Activated naive CD4-positive, alpha-beta T cell treated with anti-CD3 and anti-CD28 coated beads for 36 hours (primary cell): ENCODE measurements at regions not wholly inside any gene's neighbourhood (a gene's known extent, or its start where the extent isn't known, plus 50 kb on each side); places are given as distances from the start of the nearest gene placed in this dataset.

Experiments used
- CTCF ChIA-PET: fragments of 350-600 bp; sonication (Branson Sonifier 250); formaldehyde crosslinking; loops from one replicate; lab custom pipeline; 2021; ENCODE audit warnings: antibody characterized with exemption; lab: Charles Lee
- DNase-seq: peaks from one replicate; pipeline ENCODE4 v3.0.0-alpha.2; 2020
- H3K27ac Mint-ChIP-seq: one replicate; pipeline ENCODE4 v1.8.0; 2021; ENCODE audit warnings: mild to moderate bottlenecking, mixed read lengths
- H3K27me3 Mint-ChIP-seq: one replicate; pipeline ENCODE4 v1.8.0; 2021; ENCODE audit warnings: low read depth, mixed read lengths
- H3K36me3 Mint-ChIP-seq: one replicate; pipeline ENCODE4 v1.8.0; 2021; ENCODE audit warnings: low read depth, mixed read lengths
- H3K4me1 Mint-ChIP-seq: one replicate; pipeline ENCODE4 v1.8.0; 2021; ENCODE audit warnings: low read depth, mixed read lengths
- H3K4me3 Mint-ChIP-seq: one replicate; pipeline ENCODE4 v1.8.0; 2021; ENCODE audit warnings: mild to moderate bottlenecking, moderate library complexity, mixed read lengths
- H3K9me3 Mint-ChIP-seq: one replicate; pipeline ENCODE4 v1.8.0; 2021; ENCODE audit warnings: mixed read lengths
- intact Hi-C: fragments of 100-400 bp; cut with micrococcal nuclease; formaldehyde crosslinking; loops from one replicate; pipeline ENCODE4 v1.15.1; 2023

GRCh38 chr1:115184260-115184950, 95.1 kb upstream of the TSPAN2 start:
- Mint-ChIP-seq H3K27me3 (peaks cover 10% of the 10 kb centered on the region), H3K4me3 (no peak overlapping the region), H3K36me3 (no peaks in the 10 kb centered on the region), H3K9me3 (no peaks in the 10 kb centered on the region), H3K4me1 (peaks cover 6% of the 10 kb centered on the region), H3K27ac (peak overlapping the region; percentile 32)
- intact Hi-C loops: loop anchor here (1.0 kb wide), 1 partner anchor 19 kb away; no protein-coding TSS in a partner anchor
- peak; percentile 38 for DNase-seq
- CTCF ChIA-PET: interaction anchor here (3.1 kb wide), 1 partner anchor 45 kb away, joined by 9 read pairs; no protein-coding TSS in a partner anchor

- CTCF ChIA-PET: interaction anchor here (1.0 to 3.1 kb wide), 2 partner anchors 19 to 44 kb away, joined by 3 to 9 read pairs; no protein-coding TSS in a partner anchor
- Mint-ChIP-seq H3K9me3 (no peaks in the 10 kb centered on the region), H3K27me3 (peaks cover 6% of the 10 kb centered on the region), H3K4me3 (no peak overlapping the region), H3K4me1 (peaks cover 6% of the 10 kb centered on the region), H3K27ac (peak overlapping the region; percentile 3), H3K36me3 (no peaks in the 10 kb centered on the region)
- intact Hi-C loops: loop anchor here (1.0 kb wide), 1 partner anchor 18 kb away; no protein-coding TSS in a partner anchor
- no peak for DNase-seq
Observed at GRCh38 chr1:115183721-115184259, 94.5 kb upstream of the TSPAN2 start.

- Mint-ChIP-seq H3K9me3 (no peaks in the 10 kb centered on the region), H3K4me3 (no peak overlapping the region), H3K4me1 (peaks cover 6% of the 10 kb centered on the region), H3K27ac (no peak overlapping the region), H3K27me3 (peaks cover 5% of the 10 kb centered on the region), H3K36me3 (no peaks in the 10 kb centered on the region)
- intact Hi-C loops: no loop called here
- CTCF ChIA-PET: interaction anchor here (0.6 to 3.1 kb wide), 4 partner anchors 19 to 47 kb away, joined by 3 to 9 read pairs (median 3); no protein-coding TSS in a partner anchor
- DNase-seq: peak; percentile 32
Observed at GRCh38 chr1:115183158-115183557, 93.9 kb upstream of the TSPAN2 start.

DNA sequence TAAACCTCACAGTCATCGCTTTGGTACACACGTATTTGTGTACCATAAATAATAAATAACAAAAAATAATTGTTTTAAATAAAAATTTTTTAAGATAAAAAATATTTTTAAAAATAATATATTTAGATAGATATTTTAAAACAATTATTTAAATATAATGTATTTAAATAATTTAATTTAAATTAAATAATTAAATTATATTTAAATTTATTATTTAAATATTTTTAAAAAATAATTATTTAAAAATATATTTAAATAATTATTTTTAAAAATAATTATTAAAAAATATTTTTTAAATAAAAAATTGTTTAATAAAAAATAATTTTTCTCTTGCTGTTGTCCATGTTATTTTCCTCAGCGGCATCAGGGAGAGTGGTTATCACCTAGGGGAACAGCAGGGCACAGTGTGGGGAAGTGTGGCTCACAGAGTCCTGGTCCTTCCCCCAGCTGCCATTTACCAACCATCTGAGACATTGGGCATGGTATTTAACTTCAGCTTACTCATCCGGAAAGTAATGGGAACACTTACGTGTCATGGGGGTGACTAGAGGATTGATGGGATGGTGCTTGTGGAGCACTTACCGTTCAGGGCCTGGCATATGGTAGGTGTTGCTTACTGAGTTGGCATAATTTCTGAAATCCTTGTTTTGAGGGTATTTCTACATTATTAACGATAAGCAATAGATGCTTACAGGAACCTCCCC, 92.9 kb upstream of the TSPAN2 start:
- Mint-ChIP-seq H3K27ac (no peak overlapping the region), H3K9me3 (no peaks in the 10 kb centered on the region), H3K27me3 (peaks cover 5% of the 10 kb centered on the region), H3K36me3 (no peaks in the 10 kb centered on the region), H3K4me1 (peaks cover 6% of the 10 kb centered on the region), H3K4me3 (no peak overlapping the region)
- intact Hi-C loops: no loop called here
- CTCF ChIA-PET: no interaction called here
- no peak for DNase-seq

DNA sequence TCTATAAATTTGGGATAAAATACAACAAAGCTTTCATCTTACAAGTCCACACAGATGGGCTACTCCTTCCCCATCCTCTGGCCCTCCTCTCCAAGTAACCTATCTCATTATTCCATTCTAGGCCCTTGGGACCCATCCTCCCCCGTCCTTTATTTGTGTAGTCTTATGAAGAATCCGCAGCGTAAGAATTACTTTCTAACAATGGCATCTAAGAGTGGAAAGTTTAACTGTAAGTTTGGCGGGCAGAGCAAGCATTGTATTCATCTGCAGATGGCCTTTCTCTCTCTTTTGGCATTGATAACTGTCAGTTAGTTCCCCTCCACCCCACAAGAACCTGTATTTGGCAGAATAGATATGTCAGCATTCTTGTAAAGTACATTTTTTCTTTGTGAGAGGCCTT, 91.9 kb upstream of the TSPAN2 start:
- no peak overlapping the region for H3K4me3 Mint-ChIP-seq
- H3K27ac Mint-ChIP-seq: no peak overlapping the region
- no peaks in the 10 kb centered on the region for H3K36me3 Mint-ChIP-seq
- peaks cover 6% of the 10 kb centered on the region for H3K4me1 Mint-ChIP-seq
- intact Hi-C loops: no loop called here
- CTCF ChIA-PET: interaction anchor here (1.2 kb wide), 1 partner anchor 288 kb away, joined by 3 read pairs; no protein-coding TSS in a partner anchor
- no peak for DNase-seq
- no peaks in the 10 kb centered on the region for H3K27me3 Mint-ChIP-seq
- no peaks in the 10 kb centered on the region for H3K9me3 Mint-ChIP-seq

DNA sequence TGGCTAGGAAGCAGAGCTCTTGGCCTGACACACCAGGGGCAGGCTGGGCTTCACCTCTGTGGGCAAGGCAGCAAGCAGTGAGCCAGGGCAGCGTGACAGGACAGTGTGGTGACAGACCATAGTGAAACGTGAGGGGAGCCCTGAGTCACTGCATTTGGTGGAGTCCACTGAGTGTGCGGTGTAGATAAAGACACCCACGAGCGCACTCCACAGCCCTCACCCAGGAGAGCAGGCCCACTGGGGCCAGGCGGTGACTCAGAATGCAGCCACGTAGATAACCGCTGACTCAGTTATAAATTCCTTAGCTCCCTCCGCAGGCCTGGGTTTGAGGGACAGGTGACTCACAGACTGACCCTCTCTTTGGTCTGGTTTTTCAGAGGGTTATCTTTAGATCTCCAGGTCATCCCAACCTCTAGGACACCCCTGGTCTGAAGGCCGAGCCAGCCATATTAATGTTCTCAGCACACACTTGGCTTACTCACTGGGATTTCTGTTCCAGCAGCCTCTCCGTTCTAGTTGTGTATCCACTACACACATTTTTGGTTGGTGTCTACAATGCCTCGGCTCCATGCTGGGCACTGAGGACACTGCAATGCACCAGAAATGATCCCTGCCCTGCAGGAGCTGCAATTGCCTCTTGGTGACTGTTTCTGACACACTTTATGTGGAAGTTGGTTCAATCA, 90.2 kb upstream of the TSPAN2 start:
- intact Hi-C loops: no loop called here

DNA sequence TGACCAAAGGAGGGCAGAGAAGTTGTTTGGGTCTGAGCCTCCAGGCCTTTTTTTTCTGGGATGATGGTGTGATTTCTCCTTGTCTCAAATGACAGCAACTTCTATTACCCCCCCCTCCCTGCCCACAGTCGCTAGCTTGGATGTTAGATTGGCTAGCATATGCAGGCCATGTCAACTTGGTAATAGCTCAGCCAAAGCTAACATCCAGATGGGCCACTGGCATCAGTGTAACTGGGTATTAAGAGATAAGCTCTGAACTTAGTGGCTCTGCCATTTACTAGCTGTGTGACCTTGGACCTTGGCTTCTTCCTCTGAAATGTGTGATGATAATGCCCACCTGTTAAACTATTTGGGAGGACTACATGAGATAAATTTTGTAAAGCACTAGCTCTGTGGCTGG, 86.9 kb upstream of the TSPAN2 start:
- Mint-ChIP-seq H3K4me1 (no peaks in the 10 kb centered on the region), H3K9me3 (no peaks in the 10 kb centered on the region), H3K4me3 (no peak overlapping the region), H3K27ac (no peak overlapping the region), H3K36me3 (no peaks in the 10 kb centered on the region), H3K27me3 (peaks cover 26% of the 10 kb centered on the region)
- intact Hi-C loops: no loop called here
- no peak for DNase-seq
- CTCF ChIA-PET: interaction anchor here (0.6 to 1.2 kb wide), 3 partner anchors 15 to 144 kb away, joined by 3 to 4 read pairs (median 3); no protein-coding TSS in a partner anchor

More for the DNA sequence above, 90.2 kb upstream of the TSPAN2 start:
- Mint-ChIP-seq H3K9me3 (no peaks in the 10 kb centered on the region), H3K27me3 (peaks cover 8% of the 10 kb centered on the region), H3K4me1 (peaks cover 2% of the 10 kb centered on the region), H3K27ac (no peak overlapping the region), H3K36me3 (no peaks in the 10 kb centered on the region), H3K4me3 (no peak overlapping the region)
- no peak for DNase-seq
- CTCF ChIA-PET: no interaction called here

DNA sequence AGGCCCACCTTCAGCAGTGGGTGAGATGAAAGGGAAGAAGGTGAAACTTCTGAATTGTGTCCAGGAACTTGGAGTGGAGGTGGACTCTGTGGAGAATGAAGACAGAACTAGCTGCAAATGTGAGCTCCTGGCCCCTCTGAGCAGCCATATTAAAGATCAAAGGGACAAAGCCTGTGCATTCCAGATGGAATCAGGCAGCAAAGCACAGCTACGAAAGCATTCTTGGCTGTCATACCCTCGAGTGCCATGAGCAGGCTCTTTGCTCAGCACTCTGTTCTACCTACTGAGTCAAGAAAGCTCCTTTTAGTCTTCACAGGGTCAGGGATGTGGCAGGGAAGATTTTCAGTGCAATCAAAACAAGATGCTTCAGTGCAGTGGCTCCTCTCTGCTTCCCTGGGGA, 86.3 kb upstream of the TSPAN2 start:
- Mint-ChIP-seq H3K4me1 (no peaks in the 10 kb centered on the region), H3K27ac (no peak overlapping the region), H3K27me3 (peaks cover 28% of the 10 kb centered on the region), H3K9me3 (no peaks in the 10 kb centered on the region), H3K4me3 (no peak overlapping the region), H3K36me3 (no peaks in the 10 kb centered on the region)
- no peak for DNase-seq
- CTCF ChIA-PET: interaction anchor here (0.6 kb wide), 1 partner anchor 143 kb away, joined by 3 read pairs; no protein-coding TSS in a partner anchor
- intact Hi-C loops: no loop called here

DNA sequence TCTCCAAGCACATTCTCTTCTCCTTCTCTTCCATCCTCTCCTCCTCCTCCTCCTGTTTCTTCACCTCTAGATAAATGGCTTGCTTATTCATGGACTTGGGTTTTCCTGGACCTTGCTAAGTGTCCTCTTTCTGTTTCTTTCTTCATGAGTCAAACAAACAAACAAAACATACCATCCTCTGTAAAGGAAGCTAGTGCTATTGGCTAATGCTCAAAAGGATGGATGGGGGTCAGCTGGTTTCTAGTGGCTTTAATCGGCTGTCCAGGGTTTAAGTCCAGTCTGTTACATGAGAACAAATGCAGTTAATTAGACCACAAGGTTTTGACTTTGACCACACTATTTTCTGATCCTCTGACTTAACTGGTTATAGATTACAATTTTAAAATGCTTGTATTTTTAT, 83.8 kb upstream of the TSPAN2 start:
- CTCF ChIA-PET: interaction anchor here (0.6 kb wide), 1 partner anchor 9 kb away, joined by 3 read pairs; no protein-coding TSS in a partner anchor
- Mint-ChIP-seq H3K27me3 (peaks cover 35% of the 10 kb centered on the region), H3K27ac (no peak overlapping the region), H3K9me3 (no peaks in the 10 kb centered on the region), H3K4me1 (no peaks in the 10 kb centered on the region), H3K4me3 (no peak overlapping the region), H3K36me3 (no peaks in the 10 kb centered on the region)
- no peak for DNase-seq
- intact Hi-C loops: no loop called here

- Mint-ChIP-seq H3K4me3 (no peak overlapping the region), H3K9me3 (no peaks in the 10 kb centered on the region), H3K36me3 (no peaks in the 10 kb centered on the region), H3K4me1 (no peaks in the 10 kb centered on the region), H3K27ac (no peak overlapping the region), H3K27me3 (peaks cover 38% of the 10 kb centered on the region)
- no peak for DNase-seq
- intact Hi-C loops: no loop called here
- CTCF ChIA-PET: no interaction called here
Observed at GRCh38 chr1:115172270-115172669, 83.0 kb upstream of the TSPAN2 start.

DNA sequence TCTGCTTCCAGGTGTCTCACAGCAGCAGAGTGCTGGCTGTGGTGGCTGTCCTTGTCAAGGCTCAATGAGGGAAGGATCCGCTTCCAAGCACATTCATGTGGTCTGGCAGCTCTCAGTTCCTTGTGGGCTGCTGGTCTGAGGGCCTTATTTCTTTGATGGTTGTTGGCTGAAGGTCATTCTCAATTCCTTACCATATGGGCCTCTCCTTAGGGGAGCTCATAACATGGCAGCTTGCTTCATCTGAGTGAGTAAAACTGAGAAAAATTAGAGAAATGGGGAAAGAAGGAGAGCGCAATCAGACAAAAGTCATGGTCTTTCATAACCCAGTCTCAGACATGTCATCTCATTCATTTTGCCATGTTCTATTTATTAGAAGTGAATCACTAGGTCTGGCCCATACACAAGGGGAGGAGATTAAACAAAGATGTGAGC, 81.7 kb upstream of the TSPAN2 start:
- no peak overlapping the region for H3K27ac Mint-ChIP-seq
- H3K4me3 Mint-ChIP-seq: no peak overlapping the region
- no peaks in the 10 kb centered on the region for H3K9me3 Mint-ChIP-seq
- peaks cover 40% of the 10 kb centered on the region for H3K27me3 Mint-ChIP-seq
- no peaks in the 10 kb centered on the region for H3K4me1 Mint-ChIP-seq
- CTCF ChIA-PET: no interaction called here
- intact Hi-C loops: no loop called here
- H3K36me3 Mint-ChIP-seq: no peaks in the 10 kb centered on the region
- DNase-seq: no peak

GRCh38 chr1:115170377-115170776, 81.1 kb upstream of the TSPAN2 start:
- no peak overlapping the region for H3K27ac Mint-ChIP-seq
- no peaks in the 10 kb centered on the region for H3K4me1 Mint-ChIP-seq
- no peak overlapping the region for H3K4me3 Mint-ChIP-seq
- H3K9me3 Mint-ChIP-seq: no peaks in the 10 kb centered on the region
- CTCF ChIA-PET: no interaction called here
- DNase-seq: no peak
- intact Hi-C loops: no loop called here
- H3K27me3 Mint-ChIP-seq: peaks cover 38% of the 10 kb centered on the region
- no peaks in the 10 kb centered on the region for H3K36me3 Mint-ChIP-seq
